HCT116 (cell line): ENCODE measurements at regions not wholly inside any gene's neighbourhood (a gene's known extent, or its start where the extent isn't known, plus 50 kb on each side); places are given as distances from the start of the nearest gene placed in this dataset.

Experiments used
- ATAC-seq: fragments of 200-7000 bp; cut with Tn5 transposase; 2 replicates; pipeline ENCODE4 v1.9.1; 2020; ENCODE audit warnings: mild to moderate bottlenecking, moderate library complexity
- BruUV-seq: library from RNA; stranded (reverse); fragments of 400-500 nt; replicated peaks from 2 replicates; lab custom pipeline; 2021; lab: Mats Ljungman, UMichigan
- CTCF ChIA-PET: fragments of 300-600 bp; sonication (Branson Sonifier 250); formaldehyde crosslinking; loops from one replicate; lab custom pipeline; 2021; ENCODE audit warnings: antibody characterized with exemption; lab: Charles Lee
- POLR2A ChIA-PET: fragments of 300-600, 350-600 bp; sonication (Branson Sonifier 250); formaldehyde crosslinking; loops from one replicate; lab custom pipeline; 2021; ENCODE audit warnings: antibody characterized with exemption; lab: Charles Lee
- RAD21 ChIA-PET, 2 experiments: fragments of 300-600 bp; sonication (Branson Sonifier 250); formaldehyde crosslinking; loops; one replicate each; lab custom pipeline; 2023; ENCODE audit warnings: low total read pairs in 2 of 2; ENCODE audit not compliant: uncharacterized antibody in 2 of 2, unreplicated experiment in 2 of 2, low non-redundant PET in 1 of 2; lab: Charles Lee
- DNase-seq: peaks from one replicate; pipeline ENCODE4 v3.0.0-alpha.2; 2010; ENCODE audit warnings: low read depth, low spot score
- H2AFZ ChIP-seq: fragments of 200-600 bp; shearing (Covaris generic), sonication (generic); 2 replicates; pipeline ENCODE4 v1.6.1; 2017; ENCODE audit warnings: low read depth, mixed run types, mixed read lengths, antibody characterized with exemption, low read length; ENCODE audit not compliant: poor library complexity, severe bottlenecking
- H3K27ac ChIP-seq: 2 replicates; pipeline ENCODE4 v1.5.1; 2012; ENCODE audit warnings: low read depth, low read length
- H3K27me3 ChIP-seq: fragments of 200-600 bp; sonication (generic); 2 replicates; pipeline ENCODE4 v1.6.1; 2016; ENCODE audit warnings: mixed run types, low read length, mixed read lengths; ENCODE audit not compliant: insufficient read depth
- H3K36me3 ChIP-seq, 2 experiments: fragments of 200-500 bp in 1 of 2; fragments of 200-600 bp in 1 of 2; sonication (Bioruptor generic) in 1 of 2; sonication (generic) in 1 of 2; 2 replicates each; pipeline versions ENCODE4 v1.5.1 to v1.6.1; 2014 to 2016; ENCODE audit warnings: low read length in 2 of 2, inconsistent platforms in 1 of 2, mixed read lengths in 1 of 2, mixed run types in 1 of 2; ENCODE audit not compliant: insufficient read depth in 2 of 2, control insufficient read depth in 1 of 2
- H3K4me1 ChIP-seq, 2 experiments: fragments of 200-600 bp in 1 of 2; sonication (generic) in 1 of 2; 2 replicates each; pipeline versions ENCODE4 v1.5.1 to v1.6.1; 2012 to 2017; ENCODE audit warnings: low read length in 2 of 2, inconsistent platforms in 1 of 2, mild to moderate bottlenecking in 1 of 2, mixed read lengths in 1 of 2, mixed run types in 1 of 2, moderate library complexity in 1 of 2; ENCODE audit not compliant: insufficient read depth in 2 of 2, control insufficient read depth in 1 of 2
- H3K4me2 ChIP-seq: fragments of 200-600 bp; sonication (generic); 2 replicates; pipeline ENCODE4 v1.6.1; 2017; ENCODE audit warnings: mixed run types, low read length, mixed read lengths
- H3K4me3 ChIP-seq, 2 experiments: fragments of 200-600 bp in 1 of 2; sonication (generic) in 1 of 2; replicated peaks in 1 of 2; 2 replicates each; pipeline ENCODE4 v1.5.1; 2011 to 2016; ENCODE audit warnings: low read length in 2 of 2, control low read depth in 1 of 2, low read depth in 1 of 2, mild to moderate bottlenecking in 1 of 2, mixed read lengths in 1 of 2, mixed run types in 1 of 2
- H3K79me2 ChIP-seq: fragments of 200-600 bp; sonication (generic); 2 replicates; pipeline ENCODE4 v1.6.1; 2017; ENCODE audit warnings: mild to moderate bottlenecking, mixed run types, low read length, moderate library complexity, mixed read lengths; ENCODE audit not compliant: insufficient read depth
- H3K9ac ChIP-seq: fragments of 200-600 bp; sonication (generic); 2 replicates; pipeline ENCODE4 v1.6.1; 2016; ENCODE audit warnings: low read length, mixed read lengths
- H3K9me2 ChIP-seq: fragments of 200-600 bp; sonication (generic), shearing (Covaris generic); 2 replicates; pipeline ENCODE4 v1.6.1; 2017; ENCODE audit warnings: mixed run types, mild to moderate bottlenecking, moderate library complexity; ENCODE audit not compliant: insufficient read depth
- H3K9me3 ChIP-seq, 2 experiments: fragments of 200-500 bp in 1 of 2; fragments of 200-600 bp in 1 of 2; sonication (Bioruptor generic) in 1 of 2; sonication (generic) in 1 of 2; 2 replicates each; pipeline ENCODE4 v1.6.1; 2014 to 2017; ENCODE audit warnings: low read length in 2 of 2, mixed read lengths in 2 of 2, inconsistent platforms in 1 of 2, low read depth in 1 of 2, mild to moderate bottlenecking in 1 of 2, mixed run types in 1 of 2, moderate library complexity in 1 of 2; ENCODE audit not compliant: control insufficient read depth in 1 of 2, insufficient read depth in 1 of 2
- H4K20me1 ChIP-seq: fragments of 200-600 bp; sonication (generic), shearing (Covaris generic); 2 replicates; pipeline ENCODE4 v1.6.1; 2017; ENCODE audit warnings: mixed run types, mild to moderate bottlenecking, moderate library complexity; ENCODE audit not compliant: insufficient read depth
- CBX3 ChIP-seq: IDR thresholded peaks from 2 replicates; pipeline ENCODE4 v1.6.1; 2012; ENCODE audit warnings: low read depth
- CEBPB ChIP-seq: IDR thresholded peaks from 2 replicates; pipeline ENCODE4 v1.6.1; 2012; ENCODE audit warnings: low read depth
- ELF1 ChIP-seq: IDR thresholded peaks from 2 replicates; pipeline ENCODE4 v1.6.1; 2012; ENCODE audit warnings: low read depth, borderline replicate concordance
- EZH2 ChIP-seq: fragments of 200-600 bp; sonication (generic); IDR thresholded peaks from 2 replicates; pipeline ENCODE4 v1.6.1; 2017; ENCODE audit warnings: antibody characterized with exemption, mixed run types
- EZH2phosphoT487 ChIP-seq: fragments of 200-600 bp; IDR thresholded peaks from 2 replicates; pipeline ENCODE4 v1.6.1; 2018; ENCODE audit warnings: antibody characterized with exemption, borderline replicate concordance
- MAX ChIP-seq: IDR thresholded peaks from 2 replicates; pipeline ENCODE4 v1.6.1; 2012
- POLR2A ChIP-seq: IDR thresholded peaks from 2 replicates; pipeline ENCODE4 v1.7.0; 2011; ENCODE audit warnings: borderline replicate concordance; ENCODE audit not compliant: insufficient read depth, insufficient read length; ENCODE audit errors: extremely low read depth
- RAD21 ChIP-seq: IDR thresholded peaks from 2 replicates; pipeline ENCODE4 v1.6.1; 2012; ENCODE audit warnings: low read depth, mild to moderate bottlenecking
- REST ChIP-seq: IDR thresholded peaks from 2 replicates; pipeline ENCODE4 v1.6.1; 2012; ENCODE audit warnings: low read depth
- SRF ChIP-seq: IDR thresholded peaks from 2 replicates; pipeline ENCODE4 v1.6.1; 2012; ENCODE audit warnings: low read depth
- ZBTB33 ChIP-seq: IDR thresholded peaks from 2 replicates; pipeline ENCODE4 v1.6.1; 2011; ENCODE audit warnings: mild to moderate bottlenecking, low read length, moderate library complexity; ENCODE audit not compliant: insufficient replicate concordance; ENCODE audit errors: extremely low read depth
- ZNF274 ChIP-seq: fragments of 200-500 bp; sonication (Bioruptor generic); IDR thresholded peaks from 2 replicates; pipeline ENCODE4 v1.6.1; 2014; ENCODE audit warnings: mild to moderate bottlenecking, low read depth, low read length, inconsistent platforms
- intact Hi-C: fragments of 100-400 bp; cut with micrococcal nuclease; formaldehyde crosslinking; loops from 2 replicates; pipeline ENCODE4 v1.10.0; 2022

GRCh38 chr2:129285012-129285411 lies 694.5 kb upstream of the RAB6C start:
- CTCF ChIA-PET = no interaction called here
- Histone ChIP-seq H3K36me3 (no peaks in the 10 kb centered on the region), H4K20me1 (no peaks in the 10 kb centered on the region; the same call in 1 of the 2 replicates), H3K9me3 (no peaks in the 10 kb centered on the region), H3K9ac (no peak overlapping the region), H3K4me2 (no peak overlapping the region), H3K9me2 (no peaks in the 10 kb centered on the region), H3K27ac (no peak overlapping the region), H3K79me2 (no peaks in the 10 kb centered on the region), H3K27me3 (no peaks in the 10 kb centered on the region; the same call in 1 of the 2 replicates), H3K4me3 (no peak overlapping the region), H3K4me1 (no peaks in the 10 kb centered on the region)
- intact Hi-C loops = no loop called here
- BruUV-seq = no TSS peak
- RAD21 ChIA-PET = no interaction called here
- no peak for ATAC-seq
- POLR2A ChIA-PET = no interaction called here
- no peak for DNase-seq
- no peak for TF ChIP-seq POLR2A
- TF ChIP-seq, all 23 proteins: peak for 0
- no peak overlapping the region for H2AFZ ChIP-seq

- H3K4me3 ChIP-seq = no peak overlapping the region
- TF ChIP-seq ELF1 (no peak), MAX (no peak), ZNF274 (no peak), SRF (no peak), ZBTB33 (no peak), RAD21 (no peak), CEBPB (no peak), CBX3 (no peak), EZH2phosphoT487 (no peak), EZH2 (no peak), REST (no peak)
- TF ChIP-seq, all 23 proteins: peak for 0
- Histone ChIP-seq H3K36me3 (no peaks in the 10 kb centered on the region), H3K79me2 (no peaks in the 10 kb centered on the region), H3K9me2 (no peaks in the 10 kb centered on the region), H4K20me1 (no peaks in the 10 kb centered on the region), H3K4me1 (no peaks in the 10 kb centered on the region), H3K27me3 (peaks cover 12% of the 10 kb centered on the region; the same call in 1 of the 2 replicates), H3K4me2 (no peak overlapping the region), H3K9ac (no peak overlapping the region), H3K27ac (no peak overlapping the region), H3K9me3 (no peaks in the 10 kb centered on the region), H2AFZ (no peak overlapping the region)
- DNase-seq (no peak), ATAC-seq (no peak)
- POLR2A ChIA-PET = no interaction called here
- RAD21 ChIA-PET = no interaction called here
- BruUV-seq = no TSS peak
- intact Hi-C loops = no loop called here
- CTCF ChIA-PET = no interaction called here
Observed at GRCh38 chr2:129293326-129293725, 686.1 kb upstream of the RAB6C start.
